NCI-H82 (cell line): ENCODE measurements at regions not wholly inside any gene's neighbourhood (a gene's known extent, or its start where the extent isn't known, plus 50 kb on each side); places are given as distances from the start of the nearest gene placed in this dataset.
A peak's percentile ranks its signal among the peaks of the same experiment; 100 is the strongest.

Experiments
- DNase-seq: peaks from one replicate; lab custom pipeline; 2025; lab: John Stamatoyannopoulos, UW

GRCh38 chr16:86198206-86199118 lies 299.5 kb downstream of the IRF8 start:
- DNase-seq: peak; percentile 17

- DNase-seq: no peak
Measured at GRCh38 chr16:86199182-86199581, 300.2 kb downstream of the IRF8 start.

GRCh38 chr16:86199871-86200695 lies 301.1 kb downstream of the IRF8 start:
- no peak for DNase-seq

GRCh38 chr16:86200722-86201121 lies 301.8 kb downstream of the IRF8 start:
- DNase-seq: no peak

GRCh38 chr16:86201746-86202145 lies 302.8 kb downstream of the IRF8 start:
- no peak for DNase-seq

- no peak for DNase-seq
Measured at GRCh38 chr16:86202267-86202666, 303.3 kb downstream of the IRF8 start.

GRCh38 chr16:86202760-86203426 lies 303.9 kb downstream of the IRF8 start:
- no peak for DNase-seq

- DNase-seq: no peak
Measured at GRCh38 chr16:86203557-86204275, 304.8 kb downstream of the IRF8 start.

- DNase-seq: peak; percentile 49
Measured at GRCh38 chr16:86205521-86206245, 304.6 kb upstream of the FOXF1 start.

GRCh38 chr16:86207350-86207749 lies 303.0 kb upstream of the FOXF1 start:
- no peak for DNase-seq

GRCh38 chr16:86209202-86209601 lies 301.1 kb upstream of the FOXF1 start:
- DNase-seq: no peak

- DNase-seq: no peak
Measured at GRCh38 chr16:86210403-86211193, 299.7 kb upstream of the FOXF1 start.

- DNase-seq: no peak
Measured at GRCh38 chr16:86211265-86211664, 299.1 kb upstream of the FOXF1 start.

GRCh38 chr16:86211800-86212199 lies 298.5 kb upstream of the FOXF1 start:
- peak; percentile 9 for DNase-seq

- no peak for DNase-seq
Measured at GRCh38 chr16:86212706-86213436, 297.5 kb upstream of the FOXF1 start.

GRCh38 chr16:86213437-86214205 lies 296.7 kb upstream of the FOXF1 start:
- DNase-seq: no peak

- no peak for DNase-seq
Measured at GRCh38 chr16:86214326-86215232, 295.7 kb upstream of the FOXF1 start.
